SKM-1 (cell line): ENCODE measurements at regions not wholly inside any gene's neighbourhood (a gene's known extent, or its start where the extent isn't known, plus 50 kb on each side); places are given as distances from the start of the nearest gene placed in this dataset.
"Not testable (repeated sequence)": the region's sequence is repeated elsewhere in the genome, so short reads cannot be mapped to it uniquely, and the experiment has no call there.

ENCODE experiments used
- DNase-seq: peaks from one replicate; lab custom pipeline; 2025; ENCODE audit not compliant: unreplicated experiment; lab: John Stamatoyannopoulos, UW

- no peak for DNase-seq
These were observed 202.3 kb upstream of the SLC38A2 start for GRCh38 chr12:46574847-46575246.

GRCh38 chr12:46573347-46573658 lies 200.7 kb upstream of the SLC38A2 start:
- DNase-seq: no peak

GRCh38 chr12:46572644-46573346 lies 200.2 kb upstream of the SLC38A2 start:
- DNase-seq: no peak

- DNase-seq: no peak
These were observed 199.0 kb upstream of the SLC38A2 start for GRCh38 chr12:46571608-46572007.

- DNase-seq: no peak
These were observed 197.4 kb upstream of the SLC38A2 start for GRCh38 chr12:46569826-46570439.

GRCh38 chr12:46567667-46568066 lies 195.1 kb upstream of the SLC38A2 start:
- no peak for DNase-seq

GRCh38 chr12:46562625-46563225 lies 190.2 kb upstream of the SLC38A2 start:
- DNase-seq: no peak

GRCh38 chr12:46561769-46562624 lies 189.4 kb upstream of the SLC38A2 start:
- not testable (repeated sequence) for DNase-seq

- no peak for DNase-seq
These were observed 188.3 kb upstream of the SLC38A2 start for GRCh38 chr12:46560874-46561273.

- no peak for DNase-seq
These were observed 187.5 kb upstream of the SLC38A2 start for GRCh38 chr12:46560089-46560488.

- DNase-seq: no peak
These were observed 186.7 kb upstream of the SLC38A2 start for GRCh38 chr12:46559311-46559710.

- DNase-seq: no peak
These were observed 186.1 kb upstream of the SLC38A2 start for GRCh38 chr12:46558677-46559076.

- no peak for DNase-seq
These were observed 185.2 kb upstream of the SLC38A2 start for GRCh38 chr12:46557539-46558373.

GRCh38 chr12:46556819-46557524 lies 184.4 kb upstream of the SLC38A2 start:
- DNase-seq: no peak

- DNase-seq: no peak
These were observed 183.6 kb upstream of the SLC38A2 start for GRCh38 chr12:46556105-46556559.

- DNase-seq: no peak
These were observed 182.9 kb upstream of the SLC38A2 start for GRCh38 chr12:46555406-46555852.

GRCh38 chr12:46554460-46554859 lies 181.9 kb upstream of the SLC38A2 start:
- DNase-seq: no peak

GRCh38 chr12:46553911-46554310 lies 181.3 kb upstream of the SLC38A2 start:
- no peak for DNase-seq

- DNase-seq: no peak
These were observed 180.7 kb upstream of the SLC38A2 start for GRCh38 chr12:46553266-46553665.
